HG03108 (cell line): ENCODE measurements at regions not wholly inside any gene's neighbourhood (a gene's known extent, or its start where the extent isn't known, plus 50 kb on each side); places are given as distances from the start of the nearest gene placed in this dataset.
"Not testable (repeated sequence)": the region's sequence is repeated elsewhere in the genome, so short reads cannot be mapped to it uniquely, and the experiment has no call there.

Experiments
- ATAC-seq: cut with Tn5 transposase; IDR thresholded peaks from one replicate; pipeline ENCODE4 v1.9.1; 2021; ENCODE audit warnings: moderate library complexity; ENCODE audit not compliant: unreplicated experiment

- peak; percentile 86 for ATAC-seq
Observed at GRCh38 chr11:71383461-71383860, 64.7 kb downstream of the DHCR7 start.

- no peak for ATAC-seq
Observed at GRCh38 chr11:71381781-71382505, 66.2 kb downstream of the DHCR7 start.

- ATAC-seq, result no peak
Observed at GRCh38 chr11:71379701-71380100, 68.5 kb downstream of the DHCR7 start.

- ATAC-seq, result peak; percentile 68
Observed at GRCh38 chr11:71373791-71374454, 74.3 kb downstream of the DHCR7 start.

- ATAC-seq, result no peak
Observed at GRCh38 chr11:71372693-71373657, 75.2 kb downstream of the DHCR7 start.

GRCh38 chr11:71371674-71372069 is 76.5 kb downstream of the DHCR7 start:
- ATAC-seq, result no peak

GRCh38 chr11:71370895-71371673 is 77.1 kb downstream of the DHCR7 start:
- no peak for ATAC-seq

- ATAC-seq, result no peak
Observed at GRCh38 chr11:71370020-71370747, 78.0 kb downstream of the DHCR7 start.

- no peak for ATAC-seq
Observed at GRCh38 chr11:71369411-71369810, 78.8 kb downstream of the DHCR7 start.

GRCh38 chr11:71368966-71369365 is 79.2 kb downstream of the DHCR7 start:
- ATAC-seq, result no peak

GRCh38 chr11:71367756-71368155 is 80.4 kb downstream of the DHCR7 start:
- no peak for ATAC-seq

GRCh38 chr11:71367276-71367675 is 80.9 kb downstream of the DHCR7 start:
- not testable (repeated sequence) for ATAC-seq

GRCh38 chr11:71366076-71366475 is 82.1 kb downstream of the DHCR7 start:
- no peak for ATAC-seq

- ATAC-seq, result no peak
Observed at GRCh38 chr11:71365626-71366025, 82.6 kb downstream of the DHCR7 start.

GRCh38 chr11:71364806-71365205 is 83.4 kb downstream of the DHCR7 start:
- ATAC-seq, result no peak

GRCh38 chr11:71364176-71364671 is 84.0 kb downstream of the DHCR7 start:
- no peak for ATAC-seq

GRCh38 chr11:71363721-71364120 is 84.5 kb downstream of the DHCR7 start:
- no peak for ATAC-seq

- ATAC-seq, result no peak
Observed at GRCh38 chr11:71358963-71359567, 89.1 kb downstream of the DHCR7 start.

GRCh38 chr11:71358122-71358728 is 90.0 kb downstream of the DHCR7 start:
- ATAC-seq, result no peak
